ENCODE measurements at regions not wholly inside any gene's neighbourhood (a gene's known extent, or its start where the extent isn't known, plus 50 kb on each side); places are given as distances from the start of the nearest gene placed in this dataset.

DNA sequence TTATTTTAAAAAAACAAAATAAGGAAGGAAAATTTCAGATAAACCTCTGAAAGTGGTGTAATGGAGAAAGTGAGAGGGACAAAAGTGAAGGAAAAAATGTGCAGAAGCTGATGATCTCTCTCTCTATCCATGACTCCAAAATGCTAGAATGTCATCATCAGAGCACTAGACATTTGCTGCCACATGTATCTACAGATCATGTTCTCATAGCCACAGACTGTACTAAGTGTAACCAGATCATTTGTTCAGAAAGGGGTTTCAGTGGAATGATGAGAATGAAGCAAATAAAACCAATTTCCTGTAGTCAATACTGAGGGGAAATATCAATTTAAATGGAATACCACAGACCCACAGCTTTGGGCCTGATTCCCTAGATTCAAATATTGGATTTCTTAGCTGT is 104.3 kb upstream of the CHMP2B start:
- no peak for TF ChIP-seq POLR2A (IDR thresholded peaks at IDR 0.05)
- no peak for TF ChIP-seq CTCF (IDR thresholded peaks at IDR 0.05)
